Glutamatergic neuron (in vitro differentiated cells): ENCODE measurements at regions not wholly inside any gene's neighbourhood (a gene's known extent, or its start where the extent isn't known, plus 50 kb on each side); places are given as distances from the start of the nearest gene placed in this dataset.
A peak's percentile ranks its signal among the peaks of the same experiment; 100 is the strongest.

Source experiments
- DNase-seq: peaks from one replicate; pipeline ENCODE4 v3.0.0; 2022
- H3K27ac Mint-ChIP-seq: one replicate; pipeline ENCODE4 v1.8.0; 2020; ENCODE audit warnings: mild to moderate bottlenecking, mixed read lengths, inconsistent platforms; ENCODE audit not compliant: unreplicated experiment
- H3K27me3 Mint-ChIP-seq: one replicate; pipeline ENCODE4 v1.8.0; 2020; ENCODE audit warnings: mild to moderate bottlenecking, moderate library complexity, mixed read lengths, inconsistent platforms; ENCODE audit not compliant: unreplicated experiment
- H3K36me3 Mint-ChIP-seq: one replicate; pipeline ENCODE4 v1.8.0; 2020; ENCODE audit warnings: mild to moderate bottlenecking, mixed read lengths, inconsistent platforms; ENCODE audit not compliant: unreplicated experiment
- H3K4me1 Mint-ChIP-seq: one replicate; pipeline ENCODE4 v1.8.0; 2020; ENCODE audit warnings: mild to moderate bottlenecking, low read depth, mixed read lengths, inconsistent platforms; ENCODE audit not compliant: unreplicated experiment
- H3K4me3 Mint-ChIP-seq: one replicate; pipeline ENCODE4 v1.8.0; 2020; ENCODE audit warnings: mild to moderate bottlenecking, mixed read lengths, inconsistent platforms; ENCODE audit not compliant: unreplicated experiment
- H3K9me3 Mint-ChIP-seq: one replicate; pipeline ENCODE4 v1.8.0; 2020; ENCODE audit warnings: mild to moderate bottlenecking, moderate library complexity, mixed read lengths, inconsistent platforms; ENCODE audit not compliant: unreplicated experiment
- CTCF ChIP-seq: fragments of 200-600 bp; sonication (generic); IDR thresholded peaks from one replicate; pipeline ENCODE4 v1.5.0; 2021; ENCODE audit not compliant: partially characterized antibody, unreplicated experiment

GRCh38 chr18:56323673-56324072, 314.7 kb downstream of the TXNL1 start:
- no peak overlapping the region for H3K27ac Mint-ChIP-seq
- H3K4me1 Mint-ChIP-seq: peaks cover 34% of the 10 kb centered on the region
- H3K36me3 Mint-ChIP-seq: no peaks in the 10 kb centered on the region
- no peak for DNase-seq
- H3K9me3 Mint-ChIP-seq: no peaks in the 10 kb centered on the region
- TF ChIP-seq CTCF: no peak
- H3K27me3 Mint-ChIP-seq: no peaks in the 10 kb centered on the region
- no peak overlapping the region for H3K4me3 Mint-ChIP-seq

- H3K4me3 Mint-ChIP-seq: no peak overlapping the region
- H3K27me3 Mint-ChIP-seq: no peaks in the 10 kb centered on the region
- H3K4me1 Mint-ChIP-seq: peaks cover 34% of the 10 kb centered on the region
- peak; percentile 65 for DNase-seq
- H3K27ac Mint-ChIP-seq: peak overlapping the region; percentile 82
- no peaks in the 10 kb centered on the region for H3K36me3 Mint-ChIP-seq
- no peak for TF ChIP-seq CTCF
- peaks cover 2% of the 10 kb centered on the region for H3K9me3 Mint-ChIP-seq
Measured at GRCh38 chr18:56322406-56322805, 316.0 kb downstream of the TXNL1 start.

- Mint-ChIP-seq H3K4me3 (no peak overlapping the region), H3K9me3 (peaks cover 2% of the 10 kb centered on the region), H3K36me3 (no peaks in the 10 kb centered on the region), H3K27me3 (no peaks in the 10 kb centered on the region), H3K27ac (no peak overlapping the region), H3K4me1 (peaks cover 34% of the 10 kb centered on the region)
- TF ChIP-seq CTCF: no peak
- DNase-seq: no peak
Measured at GRCh38 chr18:56321470-56321869, 316.9 kb downstream of the TXNL1 start.

- Mint-ChIP-seq H3K27ac (no peak overlapping the region), H3K9me3 (peaks cover 2% of the 10 kb centered on the region), H3K4me1 (peaks cover 34% of the 10 kb centered on the region), H3K36me3 (no peaks in the 10 kb centered on the region), H3K27me3 (no peaks in the 10 kb centered on the region), H3K4me3 (no peak overlapping the region)
- no peak for DNase-seq
- no peak for TF ChIP-seq CTCF
Measured at GRCh38 chr18:56319953-56320352, 318.4 kb downstream of the TXNL1 start.

- no peak for TF ChIP-seq CTCF
- DNase-seq: no peak
- Mint-ChIP-seq H3K27ac (no peak overlapping the region), H3K4me1 (peaks cover 18% of the 10 kb centered on the region), H3K27me3 (no peaks in the 10 kb centered on the region), H3K9me3 (peaks cover 2% of the 10 kb centered on the region), H3K36me3 (no peaks in the 10 kb centered on the region), H3K4me3 (no peak overlapping the region)
Measured at GRCh38 chr18:56316727-56317126, 321.7 kb downstream of the TXNL1 start.
